HCT116 (cell line): ENCODE measurements at regions not wholly inside any gene's neighbourhood (a gene's known extent, or its start where the extent isn't known, plus 50 kb on each side); places are given as distances from the start of the nearest gene placed in this dataset.

Experiments used
- ATAC-seq: fragments of 200-7000 bp; cut with Tn5 transposase; 2 replicates; pipeline ENCODE4 v1.9.1; 2020; ENCODE audit warnings: mild to moderate bottlenecking, moderate library complexity
- BruUV-seq: library from RNA; stranded (reverse); fragments of 400-500 nt; replicated peaks from 2 replicates; lab custom pipeline; 2021; lab: Mats Ljungman, UMichigan
- CTCF ChIA-PET: fragments of 300-600 bp; sonication (Branson Sonifier 250); formaldehyde crosslinking; loops from one replicate; lab custom pipeline; 2021; ENCODE audit warnings: antibody characterized with exemption; lab: Charles Lee
- POLR2A ChIA-PET: fragments of 300-600, 350-600 bp; sonication (Branson Sonifier 250); formaldehyde crosslinking; loops from one replicate; lab custom pipeline; 2021; ENCODE audit warnings: antibody characterized with exemption; lab: Charles Lee
- RAD21 ChIA-PET, 2 experiments: fragments of 300-600 bp; sonication (Branson Sonifier 250); formaldehyde crosslinking; loops; one replicate each; lab custom pipeline; 2023; ENCODE audit warnings: low total read pairs in 2 of 2; ENCODE audit not compliant: uncharacterized antibody in 2 of 2, unreplicated experiment in 2 of 2, low non-redundant PET in 1 of 2; lab: Charles Lee
- DNase-seq: peaks from one replicate; pipeline ENCODE4 v3.0.0-alpha.2; 2010; ENCODE audit warnings: low read depth, low spot score
- H2AFZ ChIP-seq: fragments of 200-600 bp; shearing (Covaris generic), sonication (generic); 2 replicates; pipeline ENCODE4 v1.6.1; 2017; ENCODE audit warnings: low read depth, mixed run types, mixed read lengths, antibody characterized with exemption, low read length; ENCODE audit not compliant: poor library complexity, severe bottlenecking
- H3K27ac ChIP-seq: 2 replicates; pipeline ENCODE4 v1.5.1; 2012; ENCODE audit warnings: low read depth, low read length
- H3K27me3 ChIP-seq: fragments of 200-600 bp; sonication (generic); 2 replicates; pipeline ENCODE4 v1.6.1; 2016; ENCODE audit warnings: mixed run types, low read length, mixed read lengths; ENCODE audit not compliant: insufficient read depth
- H3K36me3 ChIP-seq, 2 experiments: fragments of 200-500 bp in 1 of 2; fragments of 200-600 bp in 1 of 2; sonication (Bioruptor generic) in 1 of 2; sonication (generic) in 1 of 2; 2 replicates each; pipeline versions ENCODE4 v1.5.1 to v1.6.1; 2014 to 2016; ENCODE audit warnings: low read length in 2 of 2, inconsistent platforms in 1 of 2, mixed read lengths in 1 of 2, mixed run types in 1 of 2; ENCODE audit not compliant: insufficient read depth in 2 of 2, control insufficient read depth in 1 of 2
- H3K4me1 ChIP-seq, 2 experiments: fragments of 200-600 bp in 1 of 2; sonication (generic) in 1 of 2; 2 replicates each; pipeline versions ENCODE4 v1.5.1 to v1.6.1; 2012 to 2017; ENCODE audit warnings: low read length in 2 of 2, inconsistent platforms in 1 of 2, mild to moderate bottlenecking in 1 of 2, mixed read lengths in 1 of 2, mixed run types in 1 of 2, moderate library complexity in 1 of 2; ENCODE audit not compliant: insufficient read depth in 2 of 2, control insufficient read depth in 1 of 2
- H3K4me2 ChIP-seq: fragments of 200-600 bp; sonication (generic); 2 replicates; pipeline ENCODE4 v1.6.1; 2017; ENCODE audit warnings: mixed run types, low read length, mixed read lengths
- H3K4me3 ChIP-seq, 2 experiments: fragments of 200-600 bp in 1 of 2; sonication (generic) in 1 of 2; replicated peaks in 1 of 2; 2 replicates each; pipeline ENCODE4 v1.5.1; 2011 to 2016; ENCODE audit warnings: low read length in 2 of 2, control low read depth in 1 of 2, low read depth in 1 of 2, mild to moderate bottlenecking in 1 of 2, mixed read lengths in 1 of 2, mixed run types in 1 of 2
- H3K79me2 ChIP-seq: fragments of 200-600 bp; sonication (generic); 2 replicates; pipeline ENCODE4 v1.6.1; 2017; ENCODE audit warnings: mild to moderate bottlenecking, mixed run types, low read length, moderate library complexity, mixed read lengths; ENCODE audit not compliant: insufficient read depth
- H3K9ac ChIP-seq: fragments of 200-600 bp; sonication (generic); 2 replicates; pipeline ENCODE4 v1.6.1; 2016; ENCODE audit warnings: low read length, mixed read lengths
- H3K9me2 ChIP-seq: fragments of 200-600 bp; sonication (generic), shearing (Covaris generic); 2 replicates; pipeline ENCODE4 v1.6.1; 2017; ENCODE audit warnings: mixed run types, mild to moderate bottlenecking, moderate library complexity; ENCODE audit not compliant: insufficient read depth
- H3K9me3 ChIP-seq, 2 experiments: fragments of 200-500 bp in 1 of 2; fragments of 200-600 bp in 1 of 2; sonication (Bioruptor generic) in 1 of 2; sonication (generic) in 1 of 2; 2 replicates each; pipeline ENCODE4 v1.6.1; 2014 to 2017; ENCODE audit warnings: low read length in 2 of 2, mixed read lengths in 2 of 2, inconsistent platforms in 1 of 2, low read depth in 1 of 2, mild to moderate bottlenecking in 1 of 2, mixed run types in 1 of 2, moderate library complexity in 1 of 2; ENCODE audit not compliant: control insufficient read depth in 1 of 2, insufficient read depth in 1 of 2
- H4K20me1 ChIP-seq: fragments of 200-600 bp; sonication (generic), shearing (Covaris generic); 2 replicates; pipeline ENCODE4 v1.6.1; 2017; ENCODE audit warnings: mixed run types, mild to moderate bottlenecking, moderate library complexity; ENCODE audit not compliant: insufficient read depth
- ATF3 ChIP-seq: IDR thresholded peaks from 2 replicates; pipeline ENCODE4 v1.6.1; 2012
- CBX3 ChIP-seq: IDR thresholded peaks from 2 replicates; pipeline ENCODE4 v1.6.1; 2012; ENCODE audit warnings: low read depth
- CEBPB ChIP-seq: IDR thresholded peaks from 2 replicates; pipeline ENCODE4 v1.6.1; 2012; ENCODE audit warnings: low read depth
- EGR1 ChIP-seq: IDR thresholded peaks from 2 replicates; pipeline ENCODE4 v1.6.1; 2012; ENCODE audit warnings: low read depth
- ELF1 ChIP-seq: IDR thresholded peaks from 2 replicates; pipeline ENCODE4 v1.6.1; 2012; ENCODE audit warnings: low read depth, borderline replicate concordance
- EZH2phosphoT487 ChIP-seq: fragments of 200-600 bp; IDR thresholded peaks from 2 replicates; pipeline ENCODE4 v1.6.1; 2018; ENCODE audit warnings: antibody characterized with exemption, borderline replicate concordance
- FOSL1 ChIP-seq: IDR thresholded peaks from 2 replicates; pipeline ENCODE4 v1.6.1; 2012; ENCODE audit warnings: low read depth
- MAX ChIP-seq: IDR thresholded peaks from 2 replicates; pipeline ENCODE4 v1.6.1; 2012
- POLR2AphosphoS5 ChIP-seq: IDR thresholded peaks from 2 replicates; pipeline ENCODE4 v1.6.1; 2011; ENCODE audit warnings: mild to moderate bottlenecking, low read depth, low read length, moderate library complexity
- RAD21 ChIP-seq: IDR thresholded peaks from 2 replicates; pipeline ENCODE4 v1.6.1; 2012; ENCODE audit warnings: low read depth, mild to moderate bottlenecking
- REST ChIP-seq: IDR thresholded peaks from 2 replicates; pipeline ENCODE4 v1.6.1; 2012; ENCODE audit warnings: low read depth
- SIN3A ChIP-seq: IDR thresholded peaks from 2 replicates; pipeline ENCODE4 v1.6.1; 2012; ENCODE audit warnings: low read depth
- SP1 ChIP-seq: IDR thresholded peaks from 2 replicates; pipeline ENCODE4 v1.6.1; 2012; ENCODE audit warnings: low read depth
- TCF7L2 ChIP-seq: IDR thresholded peaks from 2 replicates; pipeline ENCODE4 v1.7.0; 2011; ENCODE audit warnings: borderline replicate concordance, inconsistent platforms; ENCODE audit not compliant: insufficient read depth, insufficient read length; ENCODE audit errors: extremely low read depth
- ZBTB33 ChIP-seq: IDR thresholded peaks from 2 replicates; pipeline ENCODE4 v1.6.1; 2011; ENCODE audit warnings: mild to moderate bottlenecking, low read length, moderate library complexity; ENCODE audit not compliant: insufficient replicate concordance; ENCODE audit errors: extremely low read depth
- ZNF274 ChIP-seq: fragments of 200-500 bp; sonication (Bioruptor generic); IDR thresholded peaks from 2 replicates; pipeline ENCODE4 v1.6.1; 2014; ENCODE audit warnings: mild to moderate bottlenecking, low read depth, low read length, inconsistent platforms
- intact Hi-C: fragments of 100-400 bp; cut with micrococcal nuclease; formaldehyde crosslinking; loops from 2 replicates; pipeline ENCODE4 v1.10.0; 2022

DNA sequence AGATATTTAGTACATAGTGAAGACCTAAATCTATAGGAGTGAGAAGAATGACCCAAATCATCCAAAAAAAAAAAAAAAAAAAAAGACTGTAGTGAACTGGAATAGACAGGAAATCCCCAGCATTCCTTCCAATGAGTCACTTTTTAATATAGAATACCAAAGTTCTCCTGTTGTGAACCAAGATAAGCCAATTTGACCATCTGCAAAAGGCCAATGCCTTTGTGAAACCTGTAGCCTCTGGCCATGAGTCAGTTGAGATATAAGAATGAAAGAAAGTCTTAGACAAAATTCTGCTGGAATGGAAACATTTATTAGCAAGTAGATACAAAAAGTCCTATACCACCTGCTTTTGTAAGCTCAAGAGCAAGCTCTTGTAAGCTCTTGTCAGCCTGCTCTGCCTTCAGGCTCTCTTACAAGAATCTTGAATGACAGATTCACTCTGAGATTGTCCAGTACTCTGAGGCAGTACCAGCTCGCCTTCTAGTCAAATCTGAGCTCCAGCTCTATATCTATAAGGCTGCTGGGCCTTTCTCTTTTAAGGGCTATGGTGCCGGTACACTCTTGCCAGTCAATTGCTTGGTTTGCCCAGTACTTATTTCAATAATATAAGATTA, 243.0 kb upstream of the TMTC1 start:
- H3K9ac ChIP-seq: no peak overlapping the region
- no peaks in the 10 kb centered on the region for H3K79me2 ChIP-seq
- ChIA-PET RAD21 (no interaction called here), POLR2A (no interaction called here), CTCF (no interaction called here)
- H2AFZ ChIP-seq: no peak overlapping the region
- peaks cover 0 to 5% of the 10 kb centered on the region in 2 experiments; a peak in 1 of 4 replicates for H3K4me1 ChIP-seq
- H3K4me2 ChIP-seq: no peak overlapping the region; the same call in 1 of the 2 replicates
- no peak overlapping the region for H3K4me3 ChIP-seq
- intact Hi-C loops: no loop called here
- DNase-seq (no peak), ATAC-seq (no peak)
- H3K9me2 ChIP-seq: no peaks in the 10 kb centered on the region
- no peaks in the 10 kb centered on the region for H3K9me3 ChIP-seq
- no peak overlapping the region for H3K27ac ChIP-seq
- BruUV-seq: no TSS peak
- H4K20me1 ChIP-seq: no peaks in the 10 kb centered on the region
- H3K36me3 ChIP-seq: no peaks in the 10 kb centered on the region
- no peaks in the 10 kb centered on the region for H3K27me3 ChIP-seq
- TF ChIP-seq SIN3A: no peak
- no peak for TF ChIP-seq CBX3
- TF ChIP-seq ZBTB33: no peak
- TF ChIP-seq ELF1: no peak
- TF ChIP-seq REST: no peak
- TF ChIP-seq FOSL1: no peak
- no peak for TF ChIP-seq RAD21
- no peak for TF ChIP-seq EGR1
- TF ChIP-seq POLR2AphosphoS5: no peak
- no peak for TF ChIP-seq CEBPB
- no peak for TF ChIP-seq ATF3
- TF ChIP-seq SP1: no peak
- no peak for TF ChIP-seq EZH2phosphoT487
- no peak for TF ChIP-seq ZNF274
- no peak for TF ChIP-seq MAX
- no peak for TF ChIP-seq TCF7L2
